ENCODE measurements at regions not wholly inside any gene's neighbourhood (a gene's known extent, or its start where the extent isn't known, plus 50 kb on each side); places are given as distances from the start of the nearest gene placed in this dataset.

DNA sequence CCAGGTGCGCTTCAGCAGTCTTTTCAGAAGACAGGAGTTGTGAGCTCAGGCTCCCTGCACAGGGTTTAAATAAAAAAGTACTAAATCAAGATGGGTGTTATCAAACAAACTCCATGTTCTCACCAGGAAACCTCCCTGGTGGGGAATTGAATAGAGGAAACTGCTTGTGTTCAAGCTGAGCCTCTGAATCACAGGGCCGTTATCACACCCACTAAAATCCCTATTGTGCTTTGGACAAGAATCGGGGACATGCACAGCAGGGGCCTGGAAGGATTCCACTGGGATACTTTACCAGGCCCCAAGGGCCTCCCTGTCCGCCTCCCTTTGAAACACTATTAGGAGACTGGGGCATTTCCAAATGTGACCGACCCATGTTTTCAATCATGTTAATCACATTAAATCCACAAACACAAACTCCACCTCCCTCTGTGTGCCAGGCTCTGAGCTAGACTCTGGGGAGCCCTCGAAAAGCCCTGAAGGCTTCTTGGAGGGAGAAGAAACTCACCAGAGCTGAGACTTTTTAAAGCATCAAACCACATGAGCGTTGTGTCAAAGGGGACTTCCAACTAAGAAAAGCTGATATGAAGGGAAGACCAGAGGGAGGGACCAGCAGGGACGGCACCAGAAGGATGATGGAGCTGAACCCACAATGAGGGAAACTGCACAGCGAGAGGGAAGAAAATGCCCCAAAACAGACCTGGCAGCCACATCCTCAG is 458.7 kb upstream of the ID2 start:
- TF ChIP-seq, protein P1, sequence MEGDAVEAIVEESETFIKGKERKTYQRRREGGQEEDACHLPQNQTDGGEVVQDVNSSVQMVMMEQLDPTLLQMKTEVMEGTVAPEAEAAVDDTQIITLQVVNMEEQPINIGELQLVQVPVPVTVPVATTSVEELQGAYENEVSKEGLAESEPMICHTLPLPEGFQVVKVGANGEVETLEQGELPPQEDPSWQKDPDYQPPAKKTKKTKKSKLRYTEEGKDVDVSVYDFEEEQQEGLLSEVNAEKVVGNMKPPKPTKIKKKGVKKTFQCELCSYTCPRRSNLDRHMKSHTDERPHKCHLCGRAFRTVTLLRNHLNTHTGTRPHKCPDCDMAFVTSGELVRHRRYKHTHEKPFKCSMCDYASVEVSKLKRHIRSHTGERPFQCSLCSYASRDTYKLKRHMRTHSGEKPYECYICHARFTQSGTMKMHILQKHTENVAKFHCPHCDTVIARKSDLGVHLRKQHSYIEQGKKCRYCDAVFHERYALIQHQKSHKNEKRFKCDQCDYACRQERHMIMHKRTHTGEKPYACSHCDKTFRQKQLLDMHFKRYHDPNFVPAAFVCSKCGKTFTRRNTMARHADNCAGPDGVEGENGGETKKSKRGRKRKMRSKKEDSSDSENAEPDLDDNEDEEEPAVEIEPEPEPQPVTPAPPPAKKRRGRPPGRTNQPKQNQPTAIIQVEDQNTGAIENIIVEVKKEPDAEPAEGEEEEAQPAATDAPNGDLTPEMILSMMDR (IDR thresholded peaks at IDR 0.05; ENCODE audit: insufficient read depth, low read length, poor library complexity, severe bottlenecking) = no peak
- Histone ChIP-seq H3K4me3 (replicated peaks; ENCODE audit: low read depth, low read length) (no peak overlapping the region), H3K36me3 (ENCODE audit: control insufficient read depth, insufficient read depth, low read length) (no peaks in the 10 kb centered on the region), H3K27me3 (replicated peaks; ENCODE audit: control insufficient read depth, insufficient read depth, low read length) (no peaks in the 10 kb centered on the region)
- DNase-seq (ENCODE audit: extremely low read depth, insufficient read length) = no peak

GRCh38 chr2:8223695-8224346 is 458.0 kb upstream of the ID2 start:
- H3K36me3 ChIP-seq (ENCODE audit: control insufficient read depth, insufficient read depth, low read length) = no peaks in the 10 kb centered on the region
- TF ChIP-seq, protein P1 (IDR thresholded peaks at IDR 0.05; ENCODE audit: insufficient read depth, low read length, poor library complexity, severe bottlenecking) = no peak
- DNase-seq (ENCODE audit: extremely low read depth, insufficient read length) = no peak
- no peaks in the 10 kb centered on the region for H3K27me3 ChIP-seq (replicated peaks; ENCODE audit: control insufficient read depth, insufficient read depth, low read length)
- H3K4me3 ChIP-seq (replicated peaks; ENCODE audit: low read depth, low read length) = no peak overlapping the region

- no peaks in the 10 kb centered on the region for H3K27me3 ChIP-seq (replicated peaks; ENCODE audit: control insufficient read depth, insufficient read depth, low read length)
- no peak for DNase-seq (ENCODE audit: extremely low read depth, insufficient read length)
- H3K4me3 ChIP-seq (replicated peaks; ENCODE audit: low read depth, low read length) = no peak overlapping the region
- TF ChIP-seq, protein P1 (IDR thresholded peaks at IDR 0.05; ENCODE audit: insufficient read depth, low read length, poor library complexity, severe bottlenecking) = no peak
- H3K36me3 ChIP-seq (ENCODE audit: control insufficient read depth, insufficient read depth, low read length) = no peaks in the 10 kb centered on the region
These were observed 457.3 kb upstream of the ID2 start for GRCh38 chr2:8224347-8225190.

GRCh38 chr2:8225266-8225665 is 456.6 kb upstream of the ID2 start:
- no peaks in the 10 kb centered on the region for H3K36me3 ChIP-seq (ENCODE audit: control insufficient read depth, insufficient read depth, low read length)
- no peaks in the 10 kb centered on the region for H3K27me3 ChIP-seq (replicated peaks; ENCODE audit: control insufficient read depth, insufficient read depth, low read length)
- TF ChIP-seq, protein P1 (IDR thresholded peaks at IDR 0.05; ENCODE audit: insufficient read depth, low read length, poor library complexity, severe bottlenecking) = no peak

GRCh38 chr2:8225798-8226197 is 456.1 kb upstream of the ID2 start:
- no peak for DNase-seq (ENCODE audit: extremely low read depth, insufficient read length)
- TF ChIP-seq, protein P1 (IDR thresholded peaks at IDR 0.05; ENCODE audit: insufficient read depth, low read length, poor library complexity, severe bottlenecking) = no peak
- no peak overlapping the region for H3K4me3 ChIP-seq (replicated peaks; ENCODE audit: low read depth, low read length)
- no peaks in the 10 kb centered on the region for H3K36me3 ChIP-seq (ENCODE audit: control insufficient read depth, insufficient read depth, low read length)
- H3K27me3 ChIP-seq (replicated peaks; ENCODE audit: control insufficient read depth, insufficient read depth, low read length) = no peaks in the 10 kb centered on the region

More at GRCh38 chr2:8225266-8225665, 456.6 kb upstream of the ID2 start:
- no peak for DNase-seq (ENCODE audit: extremely low read depth, insufficient read length)
- H3K4me3 ChIP-seq (replicated peaks; ENCODE audit: low read depth, low read length) = no peak overlapping the region
